Neuronal stem cell (in vitro differentiated cells): ENCODE measurements at regions not wholly inside any gene's neighbourhood (a gene's known extent, or its start where the extent isn't known, plus 50 kb on each side); places are given as distances from the start of the nearest gene placed in this dataset.
"Not testable (repeated sequence)": the region's sequence is repeated elsewhere in the genome, so short reads cannot be mapped to it uniquely, and the experiment has no call there.

Source experiments
- DNase-seq: peaks from one replicate; pipeline ENCODE4 v3.0.0-alpha.2; 2013; ENCODE audit warnings: low spot score
- H2AFZ ChIP-seq: one replicate; pipeline ENCODE4 v1.6.1; 2013; ENCODE audit warnings: mild to moderate bottlenecking, low read length, inconsistent platforms
- H2AK5ac ChIP-seq: 2 replicates; pipeline ENCODE4 v1.6.1; 2013; ENCODE audit warnings: low read depth, mild to moderate bottlenecking, inconsistent platforms, low read length, moderate library complexity, mixed read lengths
- H2BK120ac ChIP-seq: 2 replicates; pipeline ENCODE4 v1.6.1; 2013; ENCODE audit warnings: low read depth, mild to moderate bottlenecking, inconsistent platforms, low read length, moderate library complexity, mixed read lengths
- H2BK12ac ChIP-seq: one replicate; pipeline ENCODE4 v1.6.1; 2013; ENCODE audit warnings: low read length, inconsistent platforms
- H2BK15ac ChIP-seq: 2 replicates; pipeline ENCODE4 v1.6.1; 2013; ENCODE audit warnings: mild to moderate bottlenecking, low read length, inconsistent platforms, mixed read lengths
- H2BK5ac ChIP-seq: one replicate; pipeline ENCODE4 v1.6.1; 2013; ENCODE audit warnings: inconsistent platforms, mild to moderate bottlenecking, low read length, moderate library complexity
- H3K14ac ChIP-seq: one replicate; pipeline ENCODE4 v1.6.1; 2013; ENCODE audit warnings: low read length, inconsistent platforms
- H3K18ac ChIP-seq: 2 replicates; pipeline ENCODE4 v1.6.1; 2013; ENCODE audit warnings: low read length, inconsistent platforms
- H3K23ac ChIP-seq: 2 replicates; pipeline ENCODE4 v1.6.1; 2013; ENCODE audit warnings: low read depth, mild to moderate bottlenecking, mixed read lengths, low read length, inconsistent platforms; ENCODE audit not compliant: poor library complexity
- H3K27ac ChIP-seq: replicated peaks from 3 replicates; pipeline ENCODE4 v1.5.1; 2013; ENCODE audit warnings: low read length, inconsistent platforms
- H3K27me3 ChIP-seq, 3 experiments: 2 replicates each; pipeline ENCODE4 v1.6.1; 2013; ENCODE audit warnings: low read length in 3 of 3, mild to moderate bottlenecking in 2 of 3, inconsistent platforms in 1 of 3, low read depth in 1 of 3, mixed read lengths in 1 of 3, moderate library complexity in 1 of 3; ENCODE audit not compliant: control insufficient read depth in 3 of 3, insufficient read depth in 3 of 3
- H3K36me3 ChIP-seq, 2 donors: replicated peaks in 1 of 2; 2 replicates each; pipeline ENCODE4 v1.6.1; 2013; ENCODE audit warnings: low read length in 2 of 2; ENCODE audit not compliant: control insufficient read depth in 2 of 2, insufficient read depth in 2 of 2
- H3K4ac ChIP-seq: 2 replicates; pipeline ENCODE4 v1.6.1; 2013; ENCODE audit warnings: inconsistent platforms, mild to moderate bottlenecking, low read length, moderate library complexity
- H3K4me1 ChIP-seq, 2 donors: 1 replicate in 1 of 2; 2 replicates in 1 of 2; pipeline ENCODE4 v1.6.1; 2013; ENCODE audit warnings: low read length in 2 of 2, low read depth in 1 of 2; ENCODE audit not compliant: control insufficient read depth in 2 of 2, insufficient read depth in 1 of 2
- H3K4me2 ChIP-seq: one replicate; pipeline ENCODE4 v1.6.1; 2013; ENCODE audit warnings: mild to moderate bottlenecking, low read length, inconsistent platforms; ENCODE audit not compliant: insufficient read depth, poor library complexity, severe bottlenecking
- H3K4me3 ChIP-seq, 2 donors: 2 replicates each; pipeline ENCODE4 v1.5.1; 2013; ENCODE audit warnings: low read length in 2 of 2, mild to moderate bottlenecking in 2 of 2, inconsistent platforms in 1 of 2, moderate library complexity in 1 of 2
- H3K79me1 ChIP-seq: one replicate; pipeline ENCODE4 v1.6.1; 2013; ENCODE audit warnings: low read depth, mild to moderate bottlenecking, inconsistent platforms, low read length, moderate library complexity
- H3K9ac ChIP-seq: one replicate; pipeline ENCODE4 v1.6.1; 2013; ENCODE audit warnings: mild to moderate bottlenecking, low read depth, low read length, inconsistent platforms; ENCODE audit not compliant: poor library complexity
- H3K9me3 ChIP-seq, 2 donors: replicated peaks in 1 of 2; 2 replicates each; pipeline versions ENCODE3 to v1.6.1; 2013; ENCODE audit warnings: low read length in 2 of 2, mild to moderate bottlenecking in 2 of 2, inconsistent platforms in 1 of 2, low read depth in 1 of 2, mixed read lengths in 1 of 2, moderate library complexity in 1 of 2; ENCODE audit not compliant: control insufficient read depth in 2 of 2, insufficient read depth in 1 of 2
- H4K8ac ChIP-seq: one replicate; pipeline ENCODE4 v1.6.1; 2013; ENCODE audit warnings: low read depth, mild to moderate bottlenecking, inconsistent platforms, low read length, moderate library complexity
- H4K91ac ChIP-seq: one replicate; pipeline ENCODE4 v1.6.1; 2013; ENCODE audit warnings: low read length, low read depth, mild to moderate bottlenecking, inconsistent platforms; ENCODE audit not compliant: poor library complexity
- WGBS, 2 donors: extraction: QIAGEN DNeasy Blood & Tissue Kit; methylation state at CpG; one replicate each; pipeline ENCODE4 v1.1.7; 2013; ENCODE audit warnings: missing lambda C conversion rate in 2 of 2, mixed read lengths in 1 of 2; ENCODE audit not compliant: insufficient read length in 2 of 2, insufficient replicate concordance in 1 of 2; ENCODE audit errors: extremely low coverage in 2 of 2; 5-methylcytosine and 5-hydroxymethylcytosine counted together

GRCh38 chr10:38718972-38719371, 624.8 kb downstream of the ZNF37A start:
- H3K9me3 ChIP-seq, H3K4me1 ChIP-seq, H2BK120ac ChIP-seq, H2AK5ac ChIP-seq, H3K27me3 ChIP-seq, H3K27ac ChIP-seq, H3K36me3 ChIP-seq, H2BK15ac ChIP-seq, H3K79me1 ChIP-seq, H2BK12ac ChIP-seq, H3K4me2 ChIP-seq, H3K4me3 ChIP-seq, H3K4ac ChIP-seq, H2AFZ ChIP-seq, H4K91ac ChIP-seq, H4K8ac ChIP-seq, H3K14ac ChIP-seq, DNase-seq, H3K23ac ChIP-seq, H2BK5ac ChIP-seq, H3K9ac ChIP-seq, H3K18ac ChIP-seq: not testable (repeated sequence)
- WGBS, 2 donors, result no CpG with 5 or more reads among the region's 7 CpGs

- H3K79me1 ChIP-seq, result no peaks in the 10 kb centered on the region
- H3K4me2 ChIP-seq, result no peak overlapping the region
- H2AK5ac ChIP-seq, result no peak overlapping the region
- no peak overlapping the region for H3K27ac ChIP-seq
- no peak overlapping the region for H2BK15ac ChIP-seq
- no peaks in the 10 kb centered on the region for H3K36me3 ChIP-seq
- no peak overlapping the region for H3K23ac ChIP-seq
- H3K9ac ChIP-seq, result no peak overlapping the region
- H4K8ac ChIP-seq, result no peak overlapping the region
- WGBS, 2 donors, result no CpG with 5 or more reads among the region's 48 CpGs
- no peak overlapping the region for H2BK12ac ChIP-seq
- H3K18ac ChIP-seq, result no peak overlapping the region
- no peaks in the 10 kb centered on the region for H3K27me3 ChIP-seq
- no peak overlapping the region for H3K14ac ChIP-seq
- no peak overlapping the region for H2BK5ac ChIP-seq
- H2AFZ ChIP-seq, result no peak overlapping the region
- H3K4me1 ChIP-seq, result no peaks in the 10 kb centered on the region
- no peaks in the 10 kb centered on the region for H3K9me3 ChIP-seq
- H4K91ac ChIP-seq, result no peak overlapping the region
- no peak for DNase-seq
- no peak overlapping the region for H3K4ac ChIP-seq
- H3K4me3 ChIP-seq, result no peak overlapping the region
- H2BK120ac ChIP-seq, result no peak overlapping the region
Observed at GRCh38 chr10:38730076-38730475, 635.9 kb downstream of the ZNF37A start.

- H3K4me3 ChIP-seq, H3K36me3 ChIP-seq, H3K4me2 ChIP-seq, H3K23ac ChIP-seq, DNase-seq, H2BK5ac ChIP-seq, H4K8ac ChIP-seq, H3K9ac ChIP-seq, H2BK15ac ChIP-seq, H2AFZ ChIP-seq, H3K27ac ChIP-seq, H3K79me1 ChIP-seq, H3K14ac ChIP-seq, H2BK12ac ChIP-seq, H2BK120ac ChIP-seq, H2AK5ac ChIP-seq, H3K4ac ChIP-seq, H3K18ac ChIP-seq, H4K91ac ChIP-seq, H3K4me1 ChIP-seq, H3K9me3 ChIP-seq, H3K27me3 ChIP-seq: not testable (repeated sequence)
- no CpG with 5 or more reads among the region's 14 CpGs for WGBS, 2 donors
Observed at GRCh38 chr10:38736646-38737045, 642.5 kb downstream of the ZNF37A start.

- H3K14ac ChIP-seq, H3K4me2 ChIP-seq, H3K9me3 ChIP-seq, H4K8ac ChIP-seq, DNase-seq, H2BK15ac ChIP-seq, H3K27me3 ChIP-seq, H2BK5ac ChIP-seq, H3K79me1 ChIP-seq, H3K4me1 ChIP-seq, H3K4ac ChIP-seq, H3K27ac ChIP-seq, H2BK120ac ChIP-seq, H2AK5ac ChIP-seq, H3K18ac ChIP-seq, H3K36me3 ChIP-seq, H3K9ac ChIP-seq, H3K23ac ChIP-seq, H3K4me3 ChIP-seq, H2AFZ ChIP-seq, H4K91ac ChIP-seq, H2BK12ac ChIP-seq: not testable (repeated sequence)
- WGBS, 2 donors, result no CpG with 5 or more reads among the region's 5 CpGs
Observed at GRCh38 chr10:38737224-38737623, 643.1 kb downstream of the ZNF37A start.
